Suppressor macrophage treated with lipopolysaccharide for 4 hours (primary cell): ENCODE measurements at regions not wholly inside any gene's neighbourhood (a gene's known extent, or its start where the extent isn't known, plus 50 kb on each side); places are given as distances from the start of the nearest gene placed in this dataset.
"Not testable (repeated sequence)": the region's sequence is repeated elsewhere in the genome, so short reads cannot be mapped to it uniquely, and the experiment has no call there.

ENCODE experiments used
- DNase-seq: peaks from one replicate; pipeline ENCODE4 v3.0.0-alpha.2; 2020

DNA sequence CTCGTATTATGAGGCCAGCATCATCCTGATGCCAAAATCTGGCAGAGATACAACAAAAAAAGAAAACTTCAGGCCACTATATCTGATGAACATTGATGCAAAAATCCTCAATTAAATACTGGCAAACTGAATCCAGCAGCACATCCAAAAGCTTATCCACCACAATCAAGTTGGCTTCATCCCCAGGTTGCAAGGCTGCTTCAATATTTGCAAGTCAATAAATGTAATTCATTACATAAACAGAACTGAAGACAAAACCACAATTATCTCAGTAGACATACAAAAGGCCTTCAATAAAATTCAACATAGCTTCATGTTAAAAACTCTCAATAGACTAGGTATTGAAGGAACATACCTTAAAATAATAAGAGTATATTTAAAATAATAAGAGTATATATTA is 815.3 kb upstream of the SLITRK1 start:
- DNase-seq, result not testable (repeated sequence)

GRCh38 chr13:84686973-84687372 is 804.7 kb upstream of the SLITRK1 start:
- no peak for DNase-seq

- DNase-seq, result no peak
These were observed 804.2 kb upstream of the SLITRK1 start for GRCh38 chr13:84686458-84686857.

DNA sequence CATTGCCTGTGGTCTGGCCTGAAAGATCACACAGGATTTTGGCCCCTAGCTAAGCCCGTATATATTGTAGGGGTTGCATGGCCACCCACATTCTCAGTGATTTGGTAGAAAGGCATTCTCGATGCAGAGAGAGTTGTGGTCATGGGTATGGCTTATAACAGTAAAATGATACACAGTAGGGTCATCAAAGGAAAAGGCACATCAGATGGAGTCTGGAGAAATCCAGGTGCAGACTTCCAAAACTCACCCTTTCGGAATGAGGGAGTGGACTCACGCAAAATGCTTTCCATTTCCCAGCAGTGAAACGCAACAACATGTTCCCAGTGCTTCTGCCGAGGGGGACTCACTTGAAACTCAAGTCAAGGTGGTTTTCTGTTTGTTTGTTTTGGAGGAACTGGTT is 802.5 kb upstream of the SLITRK1 start:
- no peak for DNase-seq

GRCh38 chr13:84684048-84684662 is 801.9 kb upstream of the SLITRK1 start:
- no peak for DNase-seq

DNA sequence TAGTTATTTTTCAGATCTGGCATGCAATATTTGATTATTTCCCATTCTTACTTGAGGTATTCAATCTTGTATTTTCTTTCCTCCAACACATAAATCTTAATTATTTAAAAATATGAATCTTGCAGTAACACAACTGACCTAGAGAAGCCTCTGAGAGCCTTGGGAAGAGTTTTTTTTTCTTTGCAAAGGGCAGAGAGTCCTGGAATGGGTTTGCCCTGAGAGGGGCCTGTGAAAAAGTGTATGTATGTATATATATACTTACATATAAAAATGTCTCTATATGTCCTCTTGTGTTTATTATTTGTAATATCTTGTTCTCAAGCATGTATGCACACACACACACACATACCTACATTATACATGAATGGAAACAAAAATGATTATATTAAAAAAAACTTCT is 801.2 kb upstream of the SLITRK1 start:
- DNase-seq, result no peak

GRCh38 chr13:84677836-84678235 is 795.6 kb upstream of the SLITRK1 start:
- DNase-seq, result no peak

- DNase-seq, result no peak
These were observed 790.3 kb upstream of the SLITRK1 start for GRCh38 chr13:84672616-84673015.

DNA sequence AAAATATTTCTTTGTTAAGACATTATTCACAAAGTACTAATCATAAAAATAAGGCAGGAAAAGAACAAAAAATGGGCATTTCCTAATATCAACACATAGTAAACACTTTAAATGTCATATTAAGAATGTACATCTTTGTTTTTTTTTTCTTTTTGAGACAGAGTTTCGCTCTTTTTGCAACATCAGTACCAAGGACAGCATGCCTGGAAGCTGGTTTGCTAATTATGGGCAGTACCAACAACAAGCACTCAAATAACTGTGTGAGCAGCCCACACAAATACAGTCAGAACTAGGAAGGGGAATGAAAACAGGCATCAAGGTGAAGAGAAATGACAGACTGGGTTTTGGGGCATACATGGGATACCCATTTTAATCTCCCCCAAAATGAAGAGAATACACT is 788.0 kb upstream of the SLITRK1 start:
- DNase-seq, result no peak

GRCh38 chr13:84668637-84669036 is 786.4 kb upstream of the SLITRK1 start:
- DNase-seq, result no peak

- no peak for DNase-seq
These were observed 780.2 kb upstream of the SLITRK1 start for GRCh38 chr13:84662491-84662890.

GRCh38 chr13:84661718-84662117 is 779.4 kb upstream of the SLITRK1 start:
- DNase-seq, result no peak

GRCh38 chr13:84659359-84659661 is 777.0 kb upstream of the SLITRK1 start:
- DNase-seq, result no peak

- no peak for DNase-seq
These were observed 776.5 kb upstream of the SLITRK1 start for GRCh38 chr13:84658491-84659358.

GRCh38 chr13:84655677-84656076 is 773.4 kb upstream of the SLITRK1 start:
- no peak for DNase-seq

GRCh38 chr13:84654654-84655275 is 772.5 kb upstream of the SLITRK1 start:
- DNase-seq, result no peak

DNA sequence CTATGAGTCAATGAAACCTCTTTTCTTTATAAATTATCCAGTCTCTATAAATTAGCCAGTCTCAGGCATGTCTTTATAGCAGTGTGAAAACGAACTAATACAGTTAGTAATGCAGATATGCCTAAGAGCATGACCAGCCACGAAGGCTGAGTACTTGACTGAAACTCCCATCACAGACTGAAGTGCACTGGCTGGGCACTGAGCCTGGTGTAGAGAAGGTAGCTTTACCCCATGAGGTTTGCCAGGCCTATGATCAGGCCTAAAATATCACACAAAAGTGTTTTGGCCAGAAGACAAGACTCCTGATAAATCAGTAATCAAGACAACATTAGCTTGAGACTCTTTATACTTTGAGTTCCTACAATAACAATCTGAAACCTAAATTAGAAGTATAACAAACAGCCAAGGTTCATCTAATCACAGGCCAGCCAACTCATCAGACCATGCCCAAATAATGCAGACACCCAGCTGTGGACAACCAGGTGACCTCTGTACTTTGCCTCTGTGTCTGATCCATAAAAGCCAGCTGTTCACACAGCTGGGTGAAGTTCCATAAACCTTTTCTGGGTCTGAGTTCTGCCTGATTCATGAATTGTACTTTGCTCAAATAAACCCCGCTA is 771.8 kb upstream of the SLITRK1 start:
- DNase-seq, result no peak

- no peak for DNase-seq
These were observed 769.4 kb upstream of the SLITRK1 start for GRCh38 chr13:84651705-84652104.

DNA sequence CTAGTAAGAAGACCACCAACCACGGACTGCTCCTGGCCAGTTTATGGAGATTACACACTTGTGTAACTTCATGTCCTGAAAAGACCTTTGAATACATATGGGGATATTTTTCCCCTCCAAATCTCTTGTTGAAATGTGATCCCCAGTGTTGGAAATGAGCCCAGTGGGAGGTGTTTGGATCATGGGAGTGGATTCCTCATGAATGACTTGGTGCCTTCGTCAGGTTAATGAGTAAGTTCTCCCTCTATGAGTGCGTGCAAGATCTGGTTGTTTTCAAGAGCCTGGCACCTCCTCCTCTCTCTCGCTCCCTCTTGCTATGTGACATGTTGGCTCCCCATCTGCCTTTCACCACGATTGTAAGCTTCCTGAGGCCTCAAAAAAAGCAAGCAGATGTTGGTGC is 769.0 kb upstream of the SLITRK1 start:
- no peak for DNase-seq

DNA sequence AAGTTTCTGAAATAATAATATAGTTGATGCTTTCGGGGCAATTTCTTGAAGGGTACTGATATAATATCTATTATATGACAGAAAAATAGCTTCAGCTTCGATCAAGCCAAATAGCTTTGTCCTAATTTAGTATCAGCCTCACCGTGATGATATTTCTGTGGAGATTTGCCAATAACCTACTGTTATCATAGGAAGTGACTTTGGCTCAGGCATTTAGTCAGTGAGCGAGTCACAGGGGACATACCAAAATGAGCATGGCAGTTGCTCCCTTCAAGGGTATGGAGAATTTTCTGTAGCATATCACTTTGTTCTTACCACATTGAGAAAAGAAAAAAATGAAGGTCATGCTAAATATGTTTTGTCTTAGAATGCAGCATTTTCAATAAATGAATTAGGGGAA is 767.6 kb upstream of the SLITRK1 start:
- DNase-seq, result no peak

GRCh38 chr13:84648069-84648640 is 765.9 kb upstream of the SLITRK1 start:
- DNase-seq, result no peak

DNA sequence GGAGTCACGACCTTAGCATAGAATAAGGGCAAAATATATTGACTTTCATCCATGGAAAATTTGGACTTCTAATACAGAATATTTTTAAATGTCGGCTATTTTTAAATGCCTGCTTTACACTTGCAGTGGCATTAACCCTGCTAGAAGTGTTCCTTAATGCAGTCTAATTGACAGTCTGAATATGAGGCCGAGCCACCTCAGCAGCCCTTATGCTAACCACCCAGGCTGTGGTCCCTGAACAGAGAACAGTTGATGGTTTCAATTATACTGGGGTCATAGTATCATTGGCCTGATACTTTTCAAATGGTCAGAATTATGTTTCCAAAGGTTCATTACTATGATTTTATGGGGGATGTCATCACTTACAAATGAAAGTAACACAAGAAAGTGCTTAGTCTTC is 764.7 kb upstream of the SLITRK1 start:
- DNase-seq, result no peak

GRCh38 chr13:84645196-84646012 is 763.1 kb upstream of the SLITRK1 start:
- DNase-seq, result peak; percentile 52
